HCT116 (cell line): ENCODE measurements at regions not wholly inside any gene's neighbourhood (a gene's known extent, or its start where the extent isn't known, plus 50 kb on each side); places are given as distances from the start of the nearest gene placed in this dataset.

ENCODE experiments used
- ATAC-seq: fragments of 200-7000 bp; cut with Tn5 transposase; 2 replicates; pipeline ENCODE4 v1.9.1; 2020; ENCODE audit warnings: mild to moderate bottlenecking, moderate library complexity
- BruUV-seq: library from RNA; stranded (reverse); fragments of 400-500 nt; replicated peaks from 2 replicates; lab custom pipeline; 2021; lab: Mats Ljungman, UMichigan
- CTCF ChIA-PET: fragments of 300-600 bp; sonication (Branson Sonifier 250); formaldehyde crosslinking; loops from one replicate; lab custom pipeline; 2021; ENCODE audit warnings: antibody characterized with exemption; lab: Charles Lee
- POLR2A ChIA-PET: fragments of 300-600, 350-600 bp; sonication (Branson Sonifier 250); formaldehyde crosslinking; loops from one replicate; lab custom pipeline; 2021; ENCODE audit warnings: antibody characterized with exemption; lab: Charles Lee
- RAD21 ChIA-PET, 2 experiments: fragments of 300-600 bp; sonication (Branson Sonifier 250); formaldehyde crosslinking; loops; one replicate each; lab custom pipeline; 2023; ENCODE audit warnings: low total read pairs in 2 of 2; ENCODE audit not compliant: uncharacterized antibody in 2 of 2, unreplicated experiment in 2 of 2, low non-redundant PET in 1 of 2; lab: Charles Lee
- DNase-seq: peaks from one replicate; pipeline ENCODE4 v3.0.0-alpha.2; 2010; ENCODE audit warnings: low read depth, low spot score
- H2AFZ ChIP-seq: fragments of 200-600 bp; shearing (Covaris generic), sonication (generic); 2 replicates; pipeline ENCODE4 v1.6.1; 2017; ENCODE audit warnings: low read depth, mixed run types, mixed read lengths, antibody characterized with exemption, low read length; ENCODE audit not compliant: poor library complexity, severe bottlenecking
- H3K27ac ChIP-seq: 2 replicates; pipeline ENCODE4 v1.5.1; 2012; ENCODE audit warnings: low read depth, low read length
- H3K27me3 ChIP-seq: fragments of 200-600 bp; sonication (generic); 2 replicates; pipeline ENCODE4 v1.6.1; 2016; ENCODE audit warnings: mixed run types, low read length, mixed read lengths; ENCODE audit not compliant: insufficient read depth
- H3K36me3 ChIP-seq, 2 experiments: fragments of 200-500 bp in 1 of 2; fragments of 200-600 bp in 1 of 2; sonication (Bioruptor generic) in 1 of 2; sonication (generic) in 1 of 2; 2 replicates each; pipeline versions ENCODE4 v1.5.1 to v1.6.1; 2014 to 2016; ENCODE audit warnings: low read length in 2 of 2, inconsistent platforms in 1 of 2, mixed read lengths in 1 of 2, mixed run types in 1 of 2; ENCODE audit not compliant: insufficient read depth in 2 of 2, control insufficient read depth in 1 of 2
- H3K4me1 ChIP-seq, 2 experiments: fragments of 200-600 bp in 1 of 2; sonication (generic) in 1 of 2; 2 replicates each; pipeline versions ENCODE4 v1.5.1 to v1.6.1; 2012 to 2017; ENCODE audit warnings: low read length in 2 of 2, inconsistent platforms in 1 of 2, mild to moderate bottlenecking in 1 of 2, mixed read lengths in 1 of 2, mixed run types in 1 of 2, moderate library complexity in 1 of 2; ENCODE audit not compliant: insufficient read depth in 2 of 2, control insufficient read depth in 1 of 2
- H3K4me2 ChIP-seq: fragments of 200-600 bp; sonication (generic); 2 replicates; pipeline ENCODE4 v1.6.1; 2017; ENCODE audit warnings: mixed run types, low read length, mixed read lengths
- H3K4me3 ChIP-seq, 2 experiments: fragments of 200-600 bp in 1 of 2; sonication (generic) in 1 of 2; replicated peaks in 1 of 2; 2 replicates each; pipeline ENCODE4 v1.5.1; 2011 to 2016; ENCODE audit warnings: low read length in 2 of 2, control low read depth in 1 of 2, low read depth in 1 of 2, mild to moderate bottlenecking in 1 of 2, mixed read lengths in 1 of 2, mixed run types in 1 of 2
- H3K79me2 ChIP-seq: fragments of 200-600 bp; sonication (generic); 2 replicates; pipeline ENCODE4 v1.6.1; 2017; ENCODE audit warnings: mild to moderate bottlenecking, mixed run types, low read length, moderate library complexity, mixed read lengths; ENCODE audit not compliant: insufficient read depth
- H3K9ac ChIP-seq: fragments of 200-600 bp; sonication (generic); 2 replicates; pipeline ENCODE4 v1.6.1; 2016; ENCODE audit warnings: low read length, mixed read lengths
- H3K9me2 ChIP-seq: fragments of 200-600 bp; sonication (generic), shearing (Covaris generic); 2 replicates; pipeline ENCODE4 v1.6.1; 2017; ENCODE audit warnings: mixed run types, mild to moderate bottlenecking, moderate library complexity; ENCODE audit not compliant: insufficient read depth
- H3K9me3 ChIP-seq, 2 experiments: fragments of 200-500 bp in 1 of 2; fragments of 200-600 bp in 1 of 2; sonication (Bioruptor generic) in 1 of 2; sonication (generic) in 1 of 2; 2 replicates each; pipeline ENCODE4 v1.6.1; 2014 to 2017; ENCODE audit warnings: low read length in 2 of 2, mixed read lengths in 2 of 2, inconsistent platforms in 1 of 2, low read depth in 1 of 2, mild to moderate bottlenecking in 1 of 2, mixed run types in 1 of 2, moderate library complexity in 1 of 2; ENCODE audit not compliant: control insufficient read depth in 1 of 2, insufficient read depth in 1 of 2
- H4K20me1 ChIP-seq: fragments of 200-600 bp; sonication (generic), shearing (Covaris generic); 2 replicates; pipeline ENCODE4 v1.6.1; 2017; ENCODE audit warnings: mixed run types, mild to moderate bottlenecking, moderate library complexity; ENCODE audit not compliant: insufficient read depth
- CTCF ChIP-seq, 3 experiments: fragments of 200-600 bp in 1 of 3; sonication (generic) in 1 of 3; IDR thresholded peaks in 2 of 3; conservative IDR thresholded peaks in 1 of 3; 2 replicates each; pipeline ENCODE4 v1.5.1; 2012 to 2017; ENCODE audit warnings: low read depth in 2 of 3, low read length in 2 of 3, antibody characterized with exemption in 1 of 3, borderline replicate concordance in 1 of 3, control low read depth in 1 of 3, mild to moderate bottlenecking in 1 of 3, mixed read lengths in 1 of 3, mixed run types in 1 of 3, moderate library complexity in 1 of 3; ENCODE audit not compliant: insufficient read depth in 1 of 3
- EGR1 ChIP-seq: IDR thresholded peaks from 2 replicates; pipeline ENCODE4 v1.6.1; 2012; ENCODE audit warnings: low read depth
- POLR2AphosphoS5 ChIP-seq: IDR thresholded peaks from 2 replicates; pipeline ENCODE4 v1.6.1; 2011; ENCODE audit warnings: mild to moderate bottlenecking, low read depth, low read length, moderate library complexity
- REST ChIP-seq: IDR thresholded peaks from 2 replicates; pipeline ENCODE4 v1.6.1; 2012; ENCODE audit warnings: low read depth
- SIN3A ChIP-seq: IDR thresholded peaks from 2 replicates; pipeline ENCODE4 v1.6.1; 2012; ENCODE audit warnings: low read depth
- intact Hi-C: fragments of 100-400 bp; cut with micrococcal nuclease; formaldehyde crosslinking; loops from 2 replicates; pipeline ENCODE4 v1.10.0; 2022

- no peak for TF ChIP-seq REST
- no peak for TF ChIP-seq CTCF (IDR thresholded peaks at IDR 0.05 in 2 of 3, conservative IDR thresholded peaks at IDR 0.05 in 1 of 3; ENCODE audit: borderline replicate concordance in 1 of 3, insufficient read depth in 1 of 3, low read depth in 2 of 3, low read length in 2 of 3)
- TF ChIP-seq SIN3A = no peak
- no peak for TF ChIP-seq EGR1
- no peak for TF ChIP-seq POLR2AphosphoS5
Observed at GRCh38 chr2:228329282-228329681, 147.8 kb upstream of the SPHKAP start (continued).

- Histone ChIP-seq H2AFZ (no peak overlapping the region), H3K4me3 (no peak overlapping the region), H3K79me2 (no peaks in the 10 kb centered on the region), H3K9ac (no peak overlapping the region), H3K4me1 (no peaks in the 10 kb centered on the region), H3K9me3 (no peaks in the 10 kb centered on the region), H3K9me2 (no peaks in the 10 kb centered on the region)
- BruUV-seq = no TSS peak
- CTCF ChIA-PET = no interaction called here
- no peak for TF ChIP-seq REST
- TF ChIP-seq, all 23 proteins: peak for 0
- Histone ChIP-seq H3K27me3 (no peaks in the 10 kb centered on the region), H3K4me2 (no peak overlapping the region), H3K27ac (no peak overlapping the region), H3K36me3 (no peaks in the 10 kb centered on the region), H4K20me1 (no peaks in the 10 kb centered on the region)
- intact Hi-C loops = no loop called here
- RAD21 ChIA-PET = no interaction called here
- DNase-seq = no peak
- ATAC-seq = no peak
- POLR2A ChIA-PET = no interaction called here
Observed at GRCh38 chr2:228321015-228321414, 139.5 kb upstream of the SPHKAP start.
